ENCODE measurements at regions not wholly inside any gene's neighbourhood (a gene's known extent, or its start where the extent isn't known, plus 50 kb on each side); places are given as distances from the start of the nearest gene placed in this dataset.

DNA sequence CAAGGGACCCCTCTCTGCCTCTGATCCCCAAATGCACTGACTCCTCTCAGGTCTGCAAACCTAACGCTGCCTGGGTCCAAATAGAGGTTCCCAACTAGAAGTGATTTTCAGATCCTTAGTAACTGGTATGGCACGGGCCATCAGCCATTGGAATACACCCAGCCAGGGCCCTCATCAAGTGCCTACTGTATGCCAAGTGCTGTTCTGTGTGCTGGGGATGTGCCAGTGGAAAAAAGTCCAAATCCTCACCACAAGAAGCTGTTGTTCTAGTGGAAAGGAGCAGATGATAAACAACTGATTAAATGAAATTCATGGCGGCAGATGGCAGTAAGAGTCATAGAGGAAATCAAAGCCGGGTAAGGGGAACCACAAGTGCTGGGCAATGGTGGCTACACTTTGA is 57.2 kb upstream of the MED9 start:
- no peak for TF ChIP-seq POLR2A (IDR thresholded peaks at IDR 0.05)
- TF ChIP-seq, protein P1, sequence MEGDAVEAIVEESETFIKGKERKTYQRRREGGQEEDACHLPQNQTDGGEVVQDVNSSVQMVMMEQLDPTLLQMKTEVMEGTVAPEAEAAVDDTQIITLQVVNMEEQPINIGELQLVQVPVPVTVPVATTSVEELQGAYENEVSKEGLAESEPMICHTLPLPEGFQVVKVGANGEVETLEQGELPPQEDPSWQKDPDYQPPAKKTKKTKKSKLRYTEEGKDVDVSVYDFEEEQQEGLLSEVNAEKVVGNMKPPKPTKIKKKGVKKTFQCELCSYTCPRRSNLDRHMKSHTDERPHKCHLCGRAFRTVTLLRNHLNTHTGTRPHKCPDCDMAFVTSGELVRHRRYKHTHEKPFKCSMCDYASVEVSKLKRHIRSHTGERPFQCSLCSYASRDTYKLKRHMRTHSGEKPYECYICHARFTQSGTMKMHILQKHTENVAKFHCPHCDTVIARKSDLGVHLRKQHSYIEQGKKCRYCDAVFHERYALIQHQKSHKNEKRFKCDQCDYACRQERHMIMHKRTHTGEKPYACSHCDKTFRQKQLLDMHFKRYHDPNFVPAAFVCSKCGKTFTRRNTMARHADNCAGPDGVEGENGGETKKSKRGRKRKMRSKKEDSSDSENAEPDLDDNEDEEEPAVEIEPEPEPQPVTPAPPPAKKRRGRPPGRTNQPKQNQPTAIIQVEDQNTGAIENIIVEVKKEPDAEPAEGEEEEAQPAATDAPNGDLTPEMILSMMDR (IDR thresholded peaks at IDR 0.05), result no peak
